NCI-H510A treated with DMSO at 0.1 percent for 48 hours (cell line): ENCODE measurements at regions not wholly inside any gene's neighbourhood (a gene's known extent, or its start where the extent isn't known, plus 50 kb on each side); places are given as distances from the start of the nearest gene placed in this dataset.

Experiments
- DNase-seq: peaks from one replicate; lab custom pipeline; 2025; lab: John Stamatoyannopoulos, UW

- DNase-seq = no peak
These were observed 199.4 kb downstream of the KLF12 start for GRCh38 chr13:73934771-73935170.

- no peak for DNase-seq
These were observed 200.0 kb downstream of the KLF12 start for GRCh38 chr13:73934215-73934641.

- no peak for DNase-seq
These were observed 200.4 kb downstream of the KLF12 start for GRCh38 chr13:73933795-73934194.

GRCh38 chr13:73932091-73932490 is 202.1 kb downstream of the KLF12 start:
- DNase-seq = no peak

GRCh38 chr13:73929287-73929932 is 204.8 kb downstream of the KLF12 start:
- DNase-seq = no peak

- DNase-seq = no peak
These were observed 209.6 kb downstream of the KLF12 start for GRCh38 chr13:73924607-73925006.

GRCh38 chr13:73922493-73923393 is 211.5 kb downstream of the KLF12 start:
- no peak for DNase-seq

GRCh38 chr13:73918691-73919090 is 215.5 kb downstream of the KLF12 start:
- no peak for DNase-seq

GRCh38 chr13:73913751-73914518 is 220.3 kb downstream of the KLF12 start:
- no peak for DNase-seq

- DNase-seq = no peak
These were observed 221.0 kb downstream of the KLF12 start for GRCh38 chr13:73913079-73913740.

- DNase-seq = no peak
These were observed 222.8 kb downstream of the KLF12 start for GRCh38 chr13:73911361-73911760.

- DNase-seq = no peak
These were observed 223.5 kb downstream of the KLF12 start for GRCh38 chr13:73910733-73911132.

- no peak for DNase-seq
These were observed 225.4 kb downstream of the KLF12 start for GRCh38 chr13:73908809-73909208.

- DNase-seq = no peak
These were observed 229.6 kb downstream of the KLF12 start for GRCh38 chr13:73904625-73905024.

- DNase-seq = no peak
These were observed 230.6 kb downstream of the KLF12 start for GRCh38 chr13:73903561-73903960.

- no peak for DNase-seq
These were observed 231.4 kb downstream of the KLF12 start for GRCh38 chr13:73902847-73903246.

- no peak for DNase-seq
These were observed 231.9 kb downstream of the KLF12 start for GRCh38 chr13:73902296-73902695.

GRCh38 chr13:73901324-73902068 is 232.7 kb downstream of the KLF12 start:
- no peak for DNase-seq

GRCh38 chr13:73900591-73900990 is 233.6 kb downstream of the KLF12 start:
- no peak for DNase-seq

- DNase-seq = no peak
These were observed 235.3 kb downstream of the KLF12 start for GRCh38 chr13:73898899-73899298.

- no peak for DNase-seq
These were observed 235.9 kb downstream of the KLF12 start for GRCh38 chr13:73898276-73898675.
